ENCODE measurements at regions not wholly inside any gene's neighbourhood (a gene's known extent, or its start where the extent isn't known, plus 50 kb on each side); places are given as distances from the start of the nearest gene placed in this dataset.

DNA sequence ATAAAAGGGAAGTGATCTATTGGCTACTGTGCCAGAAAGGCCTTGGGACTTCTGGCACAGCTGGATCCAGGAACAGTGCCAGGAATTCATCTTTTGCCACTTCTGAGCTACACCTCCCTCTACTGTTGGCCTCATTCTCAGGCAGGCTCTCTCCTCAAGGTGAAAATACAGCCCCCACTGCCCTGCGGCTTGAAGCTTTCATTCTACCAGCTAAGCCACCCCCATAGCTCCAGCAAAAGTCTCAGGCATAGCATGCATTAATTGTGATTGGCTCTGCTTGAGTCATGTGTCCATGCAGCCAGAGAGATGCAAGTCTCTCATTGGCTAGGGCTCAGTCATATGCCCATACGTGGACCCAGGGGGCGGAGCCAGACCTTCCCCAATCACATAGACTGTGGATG, 142.4 kb downstream of the TPRA1 start:
- TF ChIP-seq, protein P1, sequence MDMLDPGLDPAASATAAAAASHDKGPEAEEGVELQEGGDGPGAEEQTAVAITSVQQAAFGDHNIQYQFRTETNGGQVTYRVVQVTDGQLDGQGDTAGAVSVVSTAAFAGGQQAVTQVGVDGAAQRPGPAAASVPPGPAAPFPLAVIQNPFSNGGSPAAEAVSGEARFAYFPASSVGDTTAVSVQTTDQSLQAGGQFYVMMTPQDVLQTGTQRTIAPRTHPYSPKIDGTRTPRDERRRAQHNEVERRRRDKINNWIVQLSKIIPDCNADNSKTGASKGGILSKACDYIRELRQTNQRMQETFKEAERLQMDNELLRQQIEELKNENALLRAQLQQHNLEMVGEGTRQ (CRISPR knock-in tag; IDR thresholded peaks at IDR 0.05): peak; percentile 65
- TF ChIP-seq GTF2I (CRISPR knock-in tag; conservative IDR thresholded peaks at IDR 0.05): no peak
- ChIA-PET POLR2A (no interaction called here), CTCF (interaction anchor here (1.1 to 1.7 kb wide), 2 partner anchors 67 to 100 kb away, joined by 3 to 4 read pairs; no protein-coding TSS in a partner anchor)
- DNase-seq (ENCODE audit: low spot score) (no peak), ATAC-seq (peak; percentile 44)
- no peak overlapping the region for H3K27ac Mint-ChIP-seq
- peaks cover 4% of the 10 kb centered on the region for H3K27me3 Mint-ChIP-seq (ENCODE audit: low read depth)
- no peaks in the 10 kb centered on the region for H3K36me3 Mint-ChIP-seq
- H3K9me3 Mint-ChIP-seq: no peaks in the 10 kb centered on the region
- no peaks in the 10 kb centered on the region for H3K4me1 Mint-ChIP-seq
- H3K4me3 Mint-ChIP-seq: no peak overlapping the region

GRCh38 chr3:127446756-127447155, 143.8 kb downstream of the TPRA1 start:
- no peaks in the 10 kb centered on the region for H3K4me1 Mint-ChIP-seq
- TF ChIP-seq ETV6 (CRISPR knock-in tag; IDR thresholded peaks at IDR 0.05): no peak
- TF ChIP-seq, protein P2, sequence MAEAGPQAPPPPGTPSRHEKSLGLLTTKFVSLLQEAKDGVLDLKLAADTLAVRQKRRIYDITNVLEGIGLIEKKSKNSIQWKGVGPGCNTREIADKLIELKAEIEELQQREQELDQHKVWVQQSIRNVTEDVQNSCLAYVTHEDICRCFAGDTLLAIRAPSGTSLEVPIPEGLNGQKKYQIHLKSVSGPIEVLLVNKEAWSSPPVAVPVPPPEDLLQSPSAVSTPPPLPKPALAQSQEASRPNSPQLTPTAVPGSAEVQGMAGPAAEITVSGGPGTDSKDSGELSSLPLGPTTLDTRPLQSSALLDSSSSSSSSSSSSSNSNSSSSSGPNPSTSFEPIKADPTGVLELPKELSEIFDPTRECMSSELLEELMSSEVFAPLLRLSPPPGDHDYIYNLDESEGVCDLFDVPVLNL (CRISPR knock-in tag; IDR thresholded peaks at IDR 0.05; ENCODE audit: borderline replicate concordance, low read depth): no peak
- no peak for TF ChIP-seq ZNF423 (CRISPR knock-in tag; IDR thresholded peaks at IDR 0.05)
- no peak for TF ChIP-seq STAT6 (CRISPR knock-in tag; conservative IDR thresholded peaks at IDR 0.05; ENCODE audit: low read depth)
- TF ChIP-seq OVOL2 (CRISPR knock-in tag; IDR thresholded peaks at IDR 0.05; ENCODE audit: borderline replicate concordance): no peak
- TF ChIP-seq, protein P3, sequence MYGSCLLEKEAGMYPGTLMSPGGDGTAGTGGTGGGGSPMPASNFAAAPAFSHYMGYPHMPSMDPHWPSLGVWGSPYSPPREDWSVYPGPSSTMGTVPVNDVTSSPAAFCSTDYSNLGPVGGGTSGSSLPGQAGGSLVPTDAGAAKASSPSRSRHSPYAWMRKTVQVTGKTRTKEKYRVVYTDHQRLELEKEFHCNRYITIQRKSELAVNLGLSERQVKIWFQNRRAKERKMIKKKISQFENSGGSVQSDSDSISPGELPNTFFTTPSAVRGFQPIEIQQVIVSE (CRISPR knock-in tag; IDR thresholded peaks at IDR 0.05; ENCODE audit: borderline replicate concordance): no peak
- TF ChIP-seq FOXK1 (CRISPR knock-in tag; IDR thresholded peaks at IDR 0.05): no peak
- no peak for TF ChIP-seq ZNF416 (CRISPR knock-in tag; IDR thresholded peaks at IDR 0.05)
- TF ChIP-seq, protein P4, sequence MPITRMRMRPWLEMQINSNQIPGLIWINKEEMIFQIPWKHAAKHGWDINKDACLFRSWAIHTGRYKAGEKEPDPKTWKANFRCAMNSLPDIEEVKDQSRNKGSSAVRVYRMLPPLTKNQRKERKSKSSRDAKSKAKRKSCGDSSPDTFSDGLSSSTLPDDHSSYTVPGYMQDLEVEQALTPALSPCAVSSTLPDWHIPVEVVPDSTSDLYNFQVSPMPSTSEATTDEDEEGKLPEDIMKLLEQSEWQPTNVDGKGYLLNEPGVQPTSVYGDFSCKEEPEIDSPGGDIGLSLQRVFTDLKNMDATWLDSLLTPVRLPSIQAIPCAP (CRISPR knock-in tag; IDR thresholded peaks at IDR 0.05): no peak
- TF ChIP-seq CTCF (IDR thresholded peaks at IDR 0.05): no peak
- no peak for TF ChIP-seq RELA (CRISPR knock-in tag; IDR thresholded peaks at IDR 0.05; ENCODE audit: borderline replicate concordance)
- no peak for TF ChIP-seq GTF2I (CRISPR knock-in tag; conservative IDR thresholded peaks at IDR 0.05)
- TF ChIP-seq RORB (CRISPR knock-in tag; IDR thresholded peaks at IDR 0.05): no peak
- TF ChIP-seq E2F5 (CRISPR knock-in tag; IDR thresholded peaks at IDR 0.05): no peak
- TF ChIP-seq E2F1 (CRISPR knock-in tag; IDR thresholded peaks at IDR 0.05): no peak
- no peak for TF ChIP-seq TEAD1 (CRISPR knock-in tag; IDR thresholded peaks at IDR 0.05)
- no peak for TF ChIP-seq ATF1 (CRISPR knock-in tag; IDR thresholded peaks at IDR 0.05)
- H3K9me3 Mint-ChIP-seq: no peaks in the 10 kb centered on the region
- POLR2A ChIA-PET: no interaction called here
- no peak for ATAC-seq
- DNase-seq (ENCODE audit: low spot score): no peak
- H3K27ac Mint-ChIP-seq: no peak overlapping the region
- H3K36me3 Mint-ChIP-seq: no peaks in the 10 kb centered on the region
- H3K27me3 Mint-ChIP-seq (ENCODE audit: low read depth): 0 out of 2 replicates have a peak, but pooled peaks cover 3% of the 10 kb centered on the region
- no peak overlapping the region for H3K4me3 Mint-ChIP-seq
- CTCF ChIA-PET: interaction anchor here (0.8 to 1.7 kb wide), 2 partner anchors 9 to 101 kb away, joined by 3 to 4 read pairs; no protein-coding TSS in a partner anchor

Data from WTC11 (cell line).